ENCODE measurements at regions not wholly inside any gene's neighbourhood (a gene's known extent, or its start where the extent isn't known, plus 50 kb on each side); places are given as distances from the start of the nearest gene placed in this dataset.

- CTCF ChIA-PET = no interaction called here
- H3K27ac ChIP-seq (ENCODE audit: extremely low read depth, low read depth, low read length) = no peak overlapping the region
- no peaks in the 10 kb centered on the region for H3K36me3 ChIP-seq (ENCODE audit: control insufficient read depth in 2 of 2, insufficient read depth in 1 of 2, low read length in 2 of 2)
- no peak overlapping the region for H3K4me3 ChIP-seq (ENCODE audit: low read depth, low read length)
- no peaks in the 10 kb centered on the region for H3K4me1 ChIP-seq (ENCODE audit: control insufficient read depth, insufficient read depth, low read length)
- no peaks in the 10 kb centered on the region for H3K9me3 ChIP-seq (ENCODE audit: control insufficient read depth, insufficient read depth, low read depth, low read length)
- POLR2A ChIA-PET = no interaction called here
- TF ChIP-seq ZNF664 (tag by site-specific recombination; IDR thresholded peaks at IDR 0.05) (no peak), ZNF785 (tag by site-specific recombination; IDR thresholded peaks at IDR 0.05) (no peak), ZNF140 (tag by site-specific recombination; IDR thresholded peaks at IDR 0.05) (no peak), PATZ1 (tag by site-specific recombination; IDR thresholded peaks at IDR 0.05) (no peak), ZNF248 (tag by site-specific recombination; IDR thresholded peaks at IDR 0.05) (no peak), ZNF837 (tag by site-specific recombination; IDR thresholded peaks at IDR 0.05) (no peak), ZNF530 (tag by site-specific recombination; IDR thresholded peaks at IDR 0.05; ENCODE audit: low read depth) (no peak), ZNF48 (tag by site-specific recombination; IDR thresholded peaks at IDR 0.05) (no peak), YY2 (tag by site-specific recombination; IDR thresholded peaks at IDR 0.05) (no peak), ZNF350 (tag by site-specific recombination; IDR thresholded peaks at IDR 0.05) (no peak), ZNF501 (tag by site-specific recombination; IDR thresholded peaks at IDR 0.05) (no peak)
These were observed 1574.4 kb upstream of the PRR20A start for GRCh38 chr13:55566334-55566733.

GRCh38 chr13:55566779-55567178, 1573.9 kb upstream of the PRR20A start:
- TF ChIP-seq PRDM1 (tag by site-specific recombination; IDR thresholded peaks at IDR 0.05) = no peak
- TF ChIP-seq ZNF214 (tag by site-specific recombination; IDR thresholded peaks at IDR 0.05; ENCODE audit: borderline replicate concordance) = no peak
- TF ChIP-seq ZNF571 (tag by site-specific recombination; IDR thresholded peaks at IDR 0.05) = no peak
- TF ChIP-seq ZNF324 (tag by site-specific recombination; IDR thresholded peaks at IDR 0.05) = no peak
- no peak for TF ChIP-seq ZNF670 (tag by site-specific recombination; IDR thresholded peaks at IDR 0.05; ENCODE audit: low read depth)
- no peak for TF ChIP-seq ZNF335 (tag by site-specific recombination; conservative IDR thresholded peaks at IDR 0.05)
- no peak overlapping the region for H3K27ac ChIP-seq (ENCODE audit: extremely low read depth, low read depth, low read length)
- H3K4me1 ChIP-seq (ENCODE audit: control insufficient read depth, insufficient read depth, low read length) = no peaks in the 10 kb centered on the region
- no peak overlapping the region for H3K4me3 ChIP-seq (ENCODE audit: low read depth, low read length)
- H3K36me3 ChIP-seq (ENCODE audit: control insufficient read depth in 2 of 2, insufficient read depth in 1 of 2, low read length in 2 of 2) = no peaks in the 10 kb centered on the region
- no peaks in the 10 kb centered on the region for H3K9me3 ChIP-seq (ENCODE audit: control insufficient read depth, insufficient read depth, low read depth, low read length)
- POLR2A ChIA-PET = no interaction called here
- CTCF ChIA-PET = no interaction called here

DNA sequence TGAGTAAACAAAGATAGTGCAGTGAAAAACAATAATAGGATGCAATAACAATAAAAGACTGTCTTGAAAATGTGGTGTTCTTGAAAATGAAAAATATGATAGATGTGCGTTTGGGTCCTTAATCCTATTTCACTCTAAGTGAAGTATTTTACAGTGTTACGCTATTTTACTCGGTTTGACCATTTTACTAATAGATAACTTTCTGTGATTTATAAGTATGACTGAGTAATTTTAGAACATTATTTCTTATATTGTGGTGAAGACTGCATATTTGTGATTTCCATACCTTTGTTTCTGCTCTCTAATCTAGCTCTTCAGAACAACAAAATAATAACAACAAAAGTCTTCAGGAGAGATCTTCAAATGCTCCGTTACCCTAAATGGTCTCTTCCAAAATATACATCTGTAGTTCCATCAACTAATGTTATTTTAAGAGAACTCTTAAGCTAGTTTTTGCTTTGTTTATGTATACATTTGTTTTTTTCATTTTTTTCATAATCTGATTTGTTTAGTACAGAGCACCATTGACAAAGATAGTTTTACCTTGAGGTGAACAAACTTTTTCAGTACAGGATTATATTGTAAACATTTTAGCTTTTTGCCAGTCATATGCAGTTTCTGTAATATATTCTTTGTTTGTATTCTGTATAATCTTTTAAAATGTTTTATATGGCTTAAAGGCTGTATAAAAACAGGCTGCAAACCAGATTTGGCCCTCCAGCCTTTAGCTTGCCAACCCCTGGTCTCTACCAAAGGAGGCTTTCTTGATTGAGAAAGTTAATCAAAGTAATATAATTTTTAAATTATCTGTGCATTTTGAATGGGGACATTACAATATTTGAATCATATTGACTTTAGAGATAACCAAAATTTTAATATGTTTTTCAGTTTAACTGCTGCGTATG, 1572.7 kb upstream of the PRR20A start:
- ChIA-PET CTCF (no interaction called here), POLR2A (no interaction called here)

More for the DNA sequence above, 1572.7 kb upstream of the PRR20A start:
- no peaks in the 10 kb centered on the region for H3K36me3 ChIP-seq (ENCODE audit: control insufficient read depth in 2 of 2, insufficient read depth in 1 of 2, low read length in 2 of 2)
- H3K4me3 ChIP-seq (ENCODE audit: low read depth, low read length) = no peak overlapping the region
- TF ChIP-seq ZNF311 (tag by site-specific recombination; IDR thresholded peaks at IDR 0.05; ENCODE audit: borderline replicate concordance) (no peak), ZNF548 (tag by site-specific recombination; IDR thresholded peaks at IDR 0.05) (no peak), ZNF10 (tag by site-specific recombination; IDR thresholded peaks at IDR 0.05) (no peak)
- TF ChIP-seq, protein P1, sequence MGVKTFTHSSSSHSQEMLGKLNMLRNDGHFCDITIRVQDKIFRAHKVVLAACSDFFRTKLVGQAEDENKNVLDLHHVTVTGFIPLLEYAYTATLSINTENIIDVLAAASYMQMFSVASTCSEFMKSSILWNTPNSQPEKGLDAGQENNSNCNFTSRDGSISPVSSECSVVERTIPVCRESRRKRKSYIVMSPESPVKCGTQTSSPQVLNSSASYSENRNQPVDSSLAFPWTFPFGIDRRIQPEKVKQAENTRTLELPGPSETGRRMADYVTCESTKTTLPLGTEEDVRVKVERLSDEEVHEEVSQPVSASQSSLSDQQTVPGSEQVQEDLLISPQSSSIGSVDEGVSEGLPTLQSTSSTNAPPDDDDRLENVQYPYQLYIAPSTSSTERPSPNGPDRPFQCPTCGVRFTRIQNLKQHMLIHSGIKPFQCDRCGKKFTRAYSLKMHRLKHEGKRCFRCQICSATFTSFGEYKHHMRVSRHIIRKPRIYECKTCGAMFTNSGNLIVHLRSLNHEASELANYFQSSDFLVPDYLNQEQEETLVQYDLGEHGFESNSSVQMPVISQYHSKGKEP (tag by site-specific recombination; IDR thresholded peaks at IDR 0.05) = no peak
- TF ChIP-seq, protein P2, sequence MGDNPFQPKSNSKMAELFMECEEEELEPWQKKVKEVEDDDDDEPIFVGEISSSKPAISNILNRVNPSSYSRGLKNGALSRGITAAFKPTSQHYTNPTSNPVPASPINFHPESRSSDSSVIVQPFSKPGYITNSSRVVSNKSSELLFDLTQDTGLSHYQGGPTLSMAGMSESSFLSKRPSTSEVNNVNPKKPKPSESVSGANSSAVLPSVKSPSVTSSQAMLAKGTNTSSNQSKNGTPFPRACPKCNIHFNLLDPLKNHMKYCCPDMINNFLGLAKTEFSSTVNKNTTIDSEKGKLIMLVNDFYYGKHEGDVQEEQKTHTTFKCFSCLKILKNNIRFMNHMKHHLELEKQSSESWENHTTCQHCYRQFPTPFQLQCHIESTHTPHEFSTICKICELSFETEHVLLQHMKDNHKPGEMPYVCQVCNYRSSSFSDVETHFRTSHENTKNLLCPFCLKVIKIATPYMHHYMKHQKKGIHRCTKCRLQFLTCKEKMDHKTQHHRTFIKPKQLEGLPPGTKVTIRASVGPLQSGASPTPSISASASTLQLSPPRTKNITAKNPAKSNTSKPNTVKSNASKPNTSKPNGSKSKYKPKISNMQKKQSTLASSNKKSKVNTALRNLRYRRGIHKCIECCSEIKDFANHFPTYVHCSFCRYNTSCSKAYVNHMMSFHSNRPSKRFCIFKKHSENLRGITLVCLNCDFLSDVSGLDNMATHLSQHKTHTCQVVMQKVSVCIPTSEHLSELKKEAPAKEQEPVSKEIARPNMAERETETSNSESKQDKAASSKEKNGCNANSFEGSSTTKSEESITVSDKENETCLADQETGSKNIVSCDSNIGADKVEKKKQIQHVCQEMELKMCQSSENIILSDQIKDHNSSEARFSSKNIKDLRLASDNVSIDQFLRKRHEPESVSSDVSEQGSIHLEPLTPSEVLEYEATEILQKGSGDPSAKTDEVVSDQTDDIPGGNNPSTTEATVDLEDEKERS (tag by site-specific recombination; IDR thresholded peaks at IDR 0.05) = no peak
- H3K4me1 ChIP-seq (ENCODE audit: control insufficient read depth, insufficient read depth, low read length) = no peaks in the 10 kb centered on the region
- no peaks in the 10 kb centered on the region for H3K9me3 ChIP-seq (ENCODE audit: control insufficient read depth, insufficient read depth, low read depth, low read length)
- no peak overlapping the region for H3K27ac ChIP-seq (ENCODE audit: extremely low read depth, low read depth, low read length)
